ENCODE measurements at regions not wholly inside any gene's neighbourhood (a gene's known extent, or its start where the extent isn't known, plus 50 kb on each side); places are given as distances from the start of the nearest gene placed in this dataset.

DNA sequence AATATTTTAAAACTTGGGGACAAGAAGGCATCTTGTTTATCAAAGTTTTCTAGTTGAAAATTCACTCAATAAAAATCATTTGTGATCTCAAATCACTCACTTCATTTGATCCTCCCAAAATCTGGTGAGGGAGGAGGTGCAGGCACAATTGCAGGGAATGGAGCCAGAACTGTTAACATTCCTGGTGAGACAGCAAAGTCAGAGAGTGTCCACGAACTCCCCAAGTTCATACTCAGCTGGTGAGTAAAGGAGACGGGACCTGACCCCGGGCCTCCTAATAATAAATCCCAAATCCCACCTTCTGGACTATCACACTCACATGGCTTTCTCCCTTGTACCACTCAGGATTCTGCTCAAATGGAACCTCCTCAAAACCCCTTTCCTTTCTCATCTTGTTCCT, 252.3 kb upstream of the LRTM1 start:
- ChIA-PET CTCF (no interaction called here), POLR2A (no interaction called here)
- Mint-ChIP-seq H3K36me3 (ENCODE audit: low read depth) (no peaks in the 10 kb centered on the region), H3K4me3 (no peak overlapping the region), H3K27me3 (ENCODE audit: low read depth) (no peaks in the 10 kb centered on the region), H3K9me3 (ENCODE audit: insufficient read depth) (no peaks in the 10 kb centered on the region), H3K4me1 (ENCODE audit: low read depth) (no peaks in the 10 kb centered on the region), H3K27ac (no peak overlapping the region)
- ATAC-seq (no peak), DNase-seq (no peak)

DNA sequence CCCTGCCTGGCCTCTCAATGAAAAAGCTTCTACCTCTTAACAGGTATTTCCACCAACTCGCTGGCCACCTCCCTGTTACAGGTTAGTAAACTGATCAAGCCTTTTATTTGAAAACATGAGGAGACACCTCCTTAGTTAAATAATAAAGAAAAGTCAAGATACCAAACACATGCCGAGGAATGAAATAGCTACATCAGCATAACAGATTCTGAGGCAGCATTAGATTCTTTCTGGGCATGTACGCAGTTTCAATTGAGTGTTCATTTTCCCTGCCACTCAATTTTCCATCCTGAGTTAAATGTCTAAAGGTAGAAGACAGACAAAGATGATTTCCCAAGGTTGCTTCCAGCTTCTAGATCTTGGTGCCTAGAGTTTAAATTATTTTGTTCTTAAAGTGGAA, 250.5 kb upstream of the LRTM1 start:
- H3K27me3 Mint-ChIP-seq (ENCODE audit: low read depth), result no peaks in the 10 kb centered on the region
- no peak for DNase-seq
- H3K4me1 Mint-ChIP-seq (ENCODE audit: low read depth), result no peaks in the 10 kb centered on the region
- H3K27ac Mint-ChIP-seq, result no peak overlapping the region
- no peaks in the 10 kb centered on the region for H3K36me3 Mint-ChIP-seq (ENCODE audit: low read depth)
- ChIA-PET POLR2A (no interaction called here), CTCF (no interaction called here)
- no peak for ATAC-seq
- H3K9me3 Mint-ChIP-seq (ENCODE audit: insufficient read depth), result no peaks in the 10 kb centered on the region
- no peak overlapping the region for H3K4me3 Mint-ChIP-seq

DNA sequence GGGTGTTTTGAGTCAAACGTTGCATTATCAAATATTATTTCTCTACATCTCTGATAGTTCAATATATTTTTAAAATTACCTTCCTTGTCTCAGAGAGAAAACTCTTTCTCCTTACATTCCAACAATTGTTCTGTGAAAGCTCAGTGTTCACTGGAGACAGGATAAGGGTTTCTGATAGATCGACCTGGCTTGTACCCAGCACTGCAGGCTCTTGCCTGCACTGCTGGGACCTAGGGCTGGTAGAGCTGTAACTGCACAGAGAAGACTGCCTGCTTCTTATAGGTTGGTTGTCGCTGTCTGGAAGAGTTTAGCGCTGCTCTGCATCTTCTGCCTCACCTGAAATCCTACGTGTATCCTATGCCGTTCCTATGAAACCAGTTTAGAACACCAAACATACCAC, 249.9 kb upstream of the LRTM1 start:
- no peaks in the 10 kb centered on the region for H3K36me3 Mint-ChIP-seq (ENCODE audit: low read depth)
- no peaks in the 10 kb centered on the region for H3K27me3 Mint-ChIP-seq (ENCODE audit: low read depth)
- no peak overlapping the region for H3K27ac Mint-ChIP-seq
- CTCF ChIA-PET, result no interaction called here
- no peaks in the 10 kb centered on the region for H3K4me1 Mint-ChIP-seq (ENCODE audit: low read depth)
- DNase-seq (no peak), ATAC-seq (no peak)
- H3K4me3 Mint-ChIP-seq, result no peak overlapping the region
- H3K9me3 Mint-ChIP-seq (ENCODE audit: insufficient read depth), result no peaks in the 10 kb centered on the region
- POLR2A ChIA-PET, result interaction anchor here (0.6 kb wide), 1 partner anchor 371 kb away, joined by 3 read pairs; no protein-coding TSS in a partner anchor

DNA sequence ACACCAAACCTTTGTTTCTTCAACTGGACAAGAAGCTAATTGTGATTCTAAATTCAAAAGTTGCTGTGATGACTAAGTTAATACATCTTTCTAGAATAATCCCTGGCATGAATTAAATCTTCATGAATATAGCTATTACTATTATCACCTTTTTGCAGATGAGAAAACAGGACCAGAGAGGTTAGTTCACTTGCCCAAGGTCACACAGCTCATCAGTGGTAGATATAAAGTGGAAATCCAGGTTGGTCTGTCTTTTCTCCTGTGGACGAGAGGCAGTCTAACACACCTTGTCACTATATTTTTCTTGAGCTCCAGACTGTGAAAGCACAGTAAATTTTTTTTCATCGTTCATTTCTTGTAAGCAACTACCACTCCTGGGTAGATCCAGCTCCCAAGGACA, 247.6 kb upstream of the LRTM1 start:
- no peaks in the 10 kb centered on the region for H3K36me3 Mint-ChIP-seq (ENCODE audit: low read depth)
- ChIA-PET POLR2A (no interaction called here), CTCF (no interaction called here)
- no peaks in the 10 kb centered on the region for H3K27me3 Mint-ChIP-seq (ENCODE audit: low read depth)
- H3K9me3 Mint-ChIP-seq (ENCODE audit: insufficient read depth), result no peaks in the 10 kb centered on the region
- DNase-seq (no peak), ATAC-seq (no peak)
- no peak overlapping the region for H3K4me3 Mint-ChIP-seq
- H3K27ac Mint-ChIP-seq, result no peak overlapping the region
- no peaks in the 10 kb centered on the region for H3K4me1 Mint-ChIP-seq (ENCODE audit: low read depth)

DNA sequence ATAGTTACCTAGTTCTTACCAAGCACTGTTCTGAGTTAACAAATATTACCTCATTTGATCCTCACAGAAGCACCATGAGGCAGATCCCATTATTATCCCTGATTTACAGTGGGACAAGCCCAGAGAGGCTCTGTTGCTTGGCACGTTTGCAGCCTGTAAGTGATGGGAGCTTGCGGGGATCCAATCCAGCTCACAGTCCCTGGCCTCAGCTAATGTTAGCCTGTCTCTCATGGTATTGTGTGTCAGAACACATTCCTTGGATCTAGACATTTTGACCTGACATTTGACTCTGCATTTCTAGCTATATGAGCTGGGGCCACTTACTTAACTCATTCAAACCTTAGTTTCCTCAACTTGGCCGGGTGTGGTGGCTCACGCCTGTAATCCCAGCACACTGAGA, 246.9 kb upstream of the LRTM1 start:
- POLR2A ChIA-PET, result no interaction called here
- H3K36me3 Mint-ChIP-seq (ENCODE audit: low read depth), result no peaks in the 10 kb centered on the region
- no peaks in the 10 kb centered on the region for H3K27me3 Mint-ChIP-seq (ENCODE audit: low read depth)
- H3K4me3 Mint-ChIP-seq, result no peak overlapping the region
- CTCF ChIA-PET, result interaction anchor here (0.6 kb wide), 1 partner anchor 790 kb away, joined by 3 read pairs; no protein-coding TSS in a partner anchor
- no peaks in the 10 kb centered on the region for H3K4me1 Mint-ChIP-seq (ENCODE audit: low read depth)
- H3K9me3 Mint-ChIP-seq (ENCODE audit: insufficient read depth), result no peaks in the 10 kb centered on the region
- H3K27ac Mint-ChIP-seq, result no peak overlapping the region
- DNase-seq, result no peak
- ATAC-seq, result no peak

DNA sequence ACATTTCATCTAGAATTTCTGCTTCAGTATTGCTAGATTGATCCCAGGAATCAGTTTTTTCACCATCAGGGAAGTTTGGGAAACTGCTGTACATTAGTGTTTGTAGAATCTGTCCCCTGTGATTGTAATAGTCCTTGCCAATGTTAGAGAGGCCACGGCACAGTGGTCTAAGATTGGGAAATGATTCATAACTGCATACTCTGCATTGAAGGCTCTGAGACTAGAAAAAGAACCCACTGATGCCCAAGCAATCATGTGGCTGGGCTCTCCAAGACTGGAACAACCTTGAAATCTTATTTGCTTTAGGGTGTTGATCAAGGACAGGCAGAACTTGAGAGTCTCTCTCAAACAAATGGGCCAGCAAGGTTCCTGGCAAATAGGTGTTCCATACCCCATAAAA, 245.6 kb upstream of the LRTM1 start:
- H3K4me3 Mint-ChIP-seq, result no peak overlapping the region
- H3K4me1 Mint-ChIP-seq (ENCODE audit: low read depth), result no peaks in the 10 kb centered on the region
- H3K27ac Mint-ChIP-seq, result no peak overlapping the region
- no peaks in the 10 kb centered on the region for H3K27me3 Mint-ChIP-seq (ENCODE audit: low read depth)
- H3K36me3 Mint-ChIP-seq (ENCODE audit: low read depth), result no peaks in the 10 kb centered on the region
- ChIA-PET POLR2A (no interaction called here), CTCF (no interaction called here)
- H3K9me3 Mint-ChIP-seq (ENCODE audit: insufficient read depth), result no peaks in the 10 kb centered on the region
- ATAC-seq (no peak), DNase-seq (no peak)

DNA sequence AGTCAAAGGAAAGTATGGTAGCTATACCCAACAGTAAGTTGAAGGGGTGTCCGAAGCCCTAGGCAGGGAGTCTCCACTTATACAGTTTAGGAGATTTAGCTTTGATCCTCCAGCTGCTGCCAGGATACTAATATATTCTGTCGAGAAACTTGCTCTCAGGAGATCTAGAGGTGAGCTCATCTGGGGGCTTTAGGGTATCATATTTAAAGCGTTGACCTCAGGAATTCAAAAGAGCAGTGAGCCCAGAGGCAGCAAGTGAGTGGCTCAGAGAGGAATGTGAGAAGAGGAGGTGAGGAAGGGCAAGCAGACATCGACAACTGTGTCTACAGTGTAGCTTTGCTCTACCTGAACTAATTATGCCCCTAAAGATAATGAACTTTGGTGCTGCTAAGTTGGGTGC, 245.1 kb upstream of the LRTM1 start:
- Mint-ChIP-seq H3K27me3 (ENCODE audit: low read depth) (no peaks in the 10 kb centered on the region), H3K9me3 (ENCODE audit: insufficient read depth) (no peaks in the 10 kb centered on the region), H3K36me3 (ENCODE audit: low read depth) (no peaks in the 10 kb centered on the region), H3K27ac (no peak overlapping the region), H3K4me1 (ENCODE audit: low read depth) (no peaks in the 10 kb centered on the region), H3K4me3 (no peak overlapping the region)
- ATAC-seq (no peak), DNase-seq (no peak)
- CTCF ChIA-PET, result interaction anchor here (0.6 kb wide), 1 partner anchor 67 kb away, joined by 3 read pairs; no protein-coding TSS in a partner anchor
- POLR2A ChIA-PET, result no interaction called here

DNA sequence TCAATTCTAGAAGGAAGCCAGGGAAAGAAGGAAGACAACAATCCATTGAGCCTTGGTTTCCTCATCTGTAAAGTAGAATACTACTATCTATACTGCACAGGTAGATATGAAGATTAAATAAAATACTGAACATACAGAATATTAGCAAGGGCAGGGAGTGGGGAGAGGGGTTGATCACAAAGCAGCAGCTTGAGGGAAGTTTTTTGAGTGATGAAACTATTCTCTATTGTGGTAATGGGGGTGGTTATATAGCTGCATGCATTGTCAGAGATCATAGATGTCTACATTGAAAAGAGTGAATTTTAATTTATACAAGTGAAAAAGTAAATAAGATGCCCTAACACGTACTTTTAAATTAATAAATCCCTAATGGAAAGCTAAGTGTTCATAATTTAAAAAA, 242.6 kb upstream of the LRTM1 start:
- Mint-ChIP-seq H3K9me3 (ENCODE audit: insufficient read depth) (no peaks in the 10 kb centered on the region), H3K27ac (no peak overlapping the region), H3K27me3 (ENCODE audit: low read depth) (no peaks in the 10 kb centered on the region), H3K36me3 (ENCODE audit: low read depth) (no peaks in the 10 kb centered on the region), H3K4me3 (no peak overlapping the region), H3K4me1 (ENCODE audit: low read depth) (no peaks in the 10 kb centered on the region)
- POLR2A ChIA-PET, result no interaction called here
- CTCF ChIA-PET, result no interaction called here
- ATAC-seq (no peak), DNase-seq (no peak)

DNA sequence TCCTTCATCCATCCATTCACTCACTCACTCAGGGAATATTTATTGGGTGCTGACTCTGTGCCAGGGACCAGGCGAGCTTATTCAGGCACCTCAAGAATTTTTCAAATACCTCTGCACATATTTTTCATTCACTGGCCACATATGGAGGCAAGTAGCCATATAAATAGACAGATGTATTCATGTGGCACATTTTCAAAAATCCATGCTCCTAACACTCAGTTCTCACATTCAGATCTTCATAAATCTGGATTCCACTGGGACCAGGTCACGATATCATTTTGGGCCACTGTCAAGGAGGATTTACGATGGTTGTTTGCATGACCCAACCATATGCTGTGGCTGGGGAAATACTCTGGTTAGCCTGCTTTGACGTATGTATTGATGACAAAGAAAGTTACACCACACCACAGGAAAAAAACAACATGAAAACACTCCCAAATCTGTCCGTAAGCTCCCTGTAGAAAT, 241.8 kb upstream of the LRTM1 start:
- DNase-seq (no peak), ATAC-seq (no peak)
- Mint-ChIP-seq H3K27me3 (ENCODE audit: low read depth) (no peaks in the 10 kb centered on the region), H3K4me3 (no peak overlapping the region), H3K27ac (no peak overlapping the region), H3K4me1 (ENCODE audit: low read depth) (no peaks in the 10 kb centered on the region), H3K36me3 (ENCODE audit: low read depth) (no peaks in the 10 kb centered on the region), H3K9me3 (ENCODE audit: insufficient read depth) (no peaks in the 10 kb centered on the region)
- CTCF ChIA-PET, result no interaction called here
- POLR2A ChIA-PET, result no interaction called here

DNA sequence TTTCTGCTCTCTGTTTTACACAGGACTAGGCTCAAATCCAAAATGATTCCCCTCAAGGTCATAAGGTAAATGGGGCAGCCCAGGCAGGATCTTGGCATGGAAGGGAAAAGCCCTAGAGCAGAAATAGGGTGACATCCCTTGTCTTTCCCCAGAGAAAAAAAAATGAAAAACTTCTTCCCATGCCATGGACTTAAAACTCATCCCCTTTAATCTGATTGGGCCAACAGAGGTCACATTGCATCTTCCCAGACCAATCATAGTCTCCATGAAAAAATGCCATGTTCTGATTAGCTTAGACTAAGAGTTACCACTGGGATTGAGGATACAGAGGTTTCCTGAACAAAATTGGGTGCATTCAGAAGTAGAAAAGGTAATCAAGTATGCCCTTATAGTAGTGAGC, 241.3 kb upstream of the LRTM1 start:
- POLR2A ChIA-PET, result no interaction called here
- DNase-seq (no peak), ATAC-seq (no peak)
- Mint-ChIP-seq H3K4me3 (no peak overlapping the region), H3K27ac (no peak overlapping the region), H3K9me3 (ENCODE audit: insufficient read depth) (no peaks in the 10 kb centered on the region), H3K27me3 (ENCODE audit: low read depth) (no peaks in the 10 kb centered on the region), H3K4me1 (ENCODE audit: low read depth) (no peaks in the 10 kb centered on the region), H3K36me3 (ENCODE audit: low read depth) (no peaks in the 10 kb centered on the region)
- CTCF ChIA-PET, result no interaction called here

DNA sequence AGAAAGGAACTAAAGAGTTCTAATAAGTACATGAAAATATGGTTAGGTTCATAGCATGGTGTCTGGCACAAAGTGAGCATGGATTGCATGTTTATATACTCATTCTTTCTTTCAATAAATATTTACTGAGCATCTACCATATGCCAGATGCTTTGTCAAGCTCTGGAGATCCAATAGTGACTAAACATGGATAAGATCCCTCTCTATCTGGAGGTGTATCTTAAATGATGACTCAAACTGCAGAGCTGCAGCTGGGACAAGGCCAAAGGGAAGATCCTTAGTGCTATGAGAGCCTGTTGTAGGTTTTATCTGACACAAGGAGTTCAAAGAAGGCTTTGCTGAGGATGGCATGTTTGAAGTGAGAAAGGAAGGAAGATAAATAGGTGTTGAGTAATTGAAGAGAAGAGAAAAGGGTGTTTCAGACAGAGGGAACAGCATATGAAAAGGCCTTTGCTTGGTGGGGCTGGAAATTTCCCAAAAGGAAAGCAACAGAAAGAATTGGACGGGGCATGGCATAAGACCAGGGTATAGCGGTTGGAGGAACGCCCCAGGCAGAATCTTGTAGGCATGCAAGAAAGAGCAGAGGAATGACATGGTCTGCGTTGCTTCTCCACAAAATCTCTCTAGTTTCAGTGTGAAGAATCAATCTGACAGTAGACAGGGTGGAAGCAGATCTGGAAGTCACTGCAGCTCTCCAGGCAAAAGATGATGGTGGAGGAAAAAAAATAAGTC, 239.9 kb upstream of the LRTM1 start:
- Mint-ChIP-seq H3K36me3 (ENCODE audit: low read depth) (no peaks in the 10 kb centered on the region), H3K27ac (no peak overlapping the region), H3K27me3 (ENCODE audit: low read depth) (no peaks in the 10 kb centered on the region), H3K9me3 (ENCODE audit: insufficient read depth) (no peaks in the 10 kb centered on the region), H3K4me1 (ENCODE audit: low read depth) (no peaks in the 10 kb centered on the region), H3K4me3 (no peak overlapping the region)
- POLR2A ChIA-PET, result no interaction called here
- CTCF ChIA-PET, result no interaction called here
- DNase-seq, result no peak
- no peak for ATAC-seq

DNA sequence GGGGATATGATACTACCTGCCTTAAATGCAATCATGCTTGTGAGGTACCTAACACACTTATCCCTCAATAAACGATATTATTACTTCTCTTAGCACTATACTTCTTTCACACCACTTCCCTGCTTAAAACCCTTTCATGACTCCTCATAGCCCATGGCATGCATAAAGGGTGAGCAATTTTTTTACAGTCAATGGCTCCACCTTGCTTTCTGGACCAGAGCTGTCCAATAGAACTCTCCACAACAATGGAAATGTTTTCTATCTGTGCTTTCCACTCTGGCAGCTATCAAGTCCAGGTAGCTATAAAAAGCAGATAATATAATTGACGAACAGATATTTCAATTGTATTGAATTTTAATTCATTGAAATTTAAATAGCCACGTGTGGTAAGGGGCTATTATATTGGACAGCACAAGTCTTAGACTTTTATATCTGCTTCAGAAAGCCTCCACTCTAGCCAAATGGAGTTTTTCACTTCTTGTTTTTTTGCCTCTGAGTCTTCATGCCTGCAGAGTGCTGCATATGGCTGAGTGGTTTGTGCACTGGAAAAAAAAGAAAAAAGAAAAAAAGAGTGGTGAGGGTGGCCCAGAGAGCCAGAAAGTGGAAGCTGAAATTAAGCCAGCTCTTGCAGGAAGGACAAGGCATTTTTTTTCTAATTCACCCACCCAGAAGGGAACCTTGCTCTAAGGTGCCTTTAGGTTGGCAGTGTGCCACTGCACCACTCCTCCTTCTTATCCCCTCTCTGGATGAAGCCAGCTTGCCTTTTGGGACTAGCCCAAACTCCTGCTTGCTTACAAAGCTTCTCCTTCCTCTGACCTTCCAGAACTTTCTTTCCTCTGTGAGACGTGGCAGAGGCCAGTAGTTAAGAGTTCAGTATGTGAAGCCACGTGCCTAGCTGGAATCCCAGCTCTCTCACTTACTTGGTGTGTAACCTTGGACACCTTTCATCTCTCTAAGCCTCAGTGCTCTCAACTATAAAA, 239.0 kb upstream of the LRTM1 start:
- ChIA-PET CTCF (no interaction called here), POLR2A (no interaction called here)
- ATAC-seq (no peak), DNase-seq (no peak)
- no peaks in the 10 kb centered on the region for H3K36me3 Mint-ChIP-seq (ENCODE audit: low read depth)
- no peaks in the 10 kb centered on the region for H3K9me3 Mint-ChIP-seq (ENCODE audit: insufficient read depth)
- H3K4me3 Mint-ChIP-seq, result no peak overlapping the region
- H3K4me1 Mint-ChIP-seq (ENCODE audit: low read depth), result no peaks in the 10 kb centered on the region
- H3K27ac Mint-ChIP-seq, result no peak overlapping the region
- H3K27me3 Mint-ChIP-seq (ENCODE audit: low read depth), result no peaks in the 10 kb centered on the region
